Ishikawa (cell line): ENCODE measurements at regions not wholly inside any gene's neighbourhood (a gene's known extent, or its start where the extent isn't known, plus 50 kb on each side); places are given as distances from the start of the nearest gene placed in this dataset.

Source experiments
- CEBPB ChIP-seq: IDR thresholded peaks from 2 replicates; pipeline ENCODE4 v1.6.1; 2012
- CREB1 ChIP-seq: IDR thresholded peaks from 2 replicates; pipeline ENCODE4 v1.6.1; 2012; ENCODE audit warnings: low read depth
- EGR1 ChIP-seq: IDR thresholded peaks from 2 replicates; pipeline ENCODE4 v1.6.1; 2012
- EP300 ChIP-seq: IDR thresholded peaks from 2 replicates; pipeline ENCODE4 v1.6.1; 2012; ENCODE audit warnings: borderline replicate concordance
- FOXM1 ChIP-seq: IDR thresholded peaks from 2 replicates; pipeline ENCODE4 v1.6.1; 2012; ENCODE audit warnings: low read depth, borderline replicate concordance
- MAX ChIP-seq: IDR thresholded peaks from 2 replicates; pipeline ENCODE4 v1.6.1; 2012
- NFIC ChIP-seq: IDR thresholded peaks from 2 replicates; pipeline ENCODE4 v1.6.1; 2012
- RAD21 ChIP-seq: IDR thresholded peaks from 2 replicates; pipeline ENCODE4 v1.6.1; 2012; ENCODE audit warnings: low read depth
- REST ChIP-seq: IDR thresholded peaks from 2 replicates; pipeline ENCODE4 v1.6.1; 2012; ENCODE audit warnings: low read depth, mild to moderate bottlenecking
- TAF1 ChIP-seq: IDR thresholded peaks from 2 replicates; pipeline ENCODE4 v1.6.1; 2012; ENCODE audit warnings: low read depth, mild to moderate bottlenecking
- TCF12 ChIP-seq: IDR thresholded peaks from 2 replicates; pipeline ENCODE4 v1.6.1; 2012; ENCODE audit warnings: low read depth
- TEAD4 ChIP-seq: IDR thresholded peaks from 2 replicates; pipeline ENCODE4 v1.6.1; 2012
- USF1 ChIP-seq: IDR thresholded peaks from 2 replicates; pipeline ENCODE4 v1.6.1; 2012
- YY1 ChIP-seq: IDR thresholded peaks from 2 replicates; pipeline ENCODE4 v1.6.1; 2012; ENCODE audit warnings: low read depth
- ZBTB7A ChIP-seq: IDR thresholded peaks from 2 replicates; pipeline ENCODE4 v1.6.1; 2012; ENCODE audit warnings: low read depth

GRCh38 chr6:113347436-113347835 lies 509.7 kb upstream of the MARCKS start:
- no peak for TF ChIP-seq USF1
- TF ChIP-seq MAX, result no peak
- no peak for TF ChIP-seq NFIC
- no peak for TF ChIP-seq REST
- no peak for TF ChIP-seq EP300
- no peak for TF ChIP-seq ZBTB7A

GRCh38 chr6:113350461-113350860 lies 506.7 kb upstream of the MARCKS start:
- no peak for TF ChIP-seq TAF1
- no peak for TF ChIP-seq YY1
- no peak for TF ChIP-seq RAD21
- no peak for TF ChIP-seq EGR1
- TF ChIP-seq NFIC, result no peak
- TF ChIP-seq CEBPB, result no peak
- no peak for TF ChIP-seq MAX
- no peak for TF ChIP-seq FOXM1
- TF ChIP-seq ZBTB7A, result no peak
- no peak for TF ChIP-seq TEAD4
- TF ChIP-seq EP300, result no peak
- no peak for TF ChIP-seq REST
- no peak for TF ChIP-seq USF1
- TF ChIP-seq TCF12, result no peak
- TF ChIP-seq CREB1, result no peak

- TF ChIP-seq NFIC, result no peak
- TF ChIP-seq CEBPB, result no peak
- TF ChIP-seq MAX, result no peak
- no peak for TF ChIP-seq EGR1
- TF ChIP-seq RAD21, result no peak
- TF ChIP-seq TCF12, result no peak
- no peak for TF ChIP-seq EP300
- TF ChIP-seq CREB1, result no peak
- no peak for TF ChIP-seq YY1
- TF ChIP-seq TAF1, result no peak
- TF ChIP-seq REST, result no peak
- TF ChIP-seq FOXM1, result no peak
- TF ChIP-seq ZBTB7A, result no peak
- no peak for TF ChIP-seq USF1
- no peak for TF ChIP-seq TEAD4
Measured at GRCh38 chr6:113351173-113351834, 505.8 kb upstream of the MARCKS start.
